H9 (cell line): ENCODE measurements at regions not wholly inside any gene's neighbourhood (a gene's known extent, or its start where the extent isn't known, plus 50 kb on each side); places are given as distances from the start of the nearest gene placed in this dataset.

Experiments used
- DNase-seq: peaks from one replicate; pipeline ENCODE4 v3.0.0-alpha.2; 2017
- H2AFZ ChIP-seq: one replicate; pipeline ENCODE4 v1.6.1; 2013; ENCODE audit warnings: mild to moderate bottlenecking, low read length, control low read depth, moderate library complexity
- H2AK5ac ChIP-seq: 2 replicates; pipeline ENCODE4 v1.6.1; 2013; ENCODE audit warnings: low read length, control low read depth, mixed read lengths; ENCODE audit not compliant: insufficient read length
- H2BK120ac ChIP-seq: one replicate; pipeline ENCODE4 v1.6.1; 2013; ENCODE audit warnings: low read depth, mild to moderate bottlenecking, low read length, control low read depth, inconsistent platforms; ENCODE audit not compliant: poor library complexity, severe bottlenecking
- H2BK12ac ChIP-seq: 2 replicates; pipeline ENCODE4 v1.6.1; 2013; ENCODE audit warnings: low read length, control low read depth, mixed read lengths, low read depth; ENCODE audit not compliant: insufficient read length
- H2BK15ac ChIP-seq: 2 replicates; pipeline ENCODE4 v1.6.1; 2013; ENCODE audit warnings: low read depth, low read length, control low read depth
- H2BK20ac ChIP-seq: one replicate; pipeline ENCODE4 v1.6.1; 2013; ENCODE audit warnings: low read depth, mild to moderate bottlenecking, low read length, control low read depth, inconsistent platforms; ENCODE audit not compliant: poor library complexity, severe bottlenecking
- H2BK5ac ChIP-seq: 2 replicates; pipeline ENCODE4 v1.6.1; 2013; ENCODE audit warnings: low read length, control low read depth, mixed read lengths; ENCODE audit not compliant: insufficient read length
- H3K14ac ChIP-seq: 2 replicates; pipeline ENCODE4 v1.6.1; 2013; ENCODE audit warnings: low read length, control low read depth; ENCODE audit not compliant: insufficient read depth
- H3K18ac ChIP-seq: 2 replicates; pipeline ENCODE4 v1.6.1; 2013; ENCODE audit warnings: low read depth, mild to moderate bottlenecking, mixed read lengths, low read length, control low read depth; ENCODE audit not compliant: insufficient read length
- H3K23ac ChIP-seq: 2 replicates; pipeline ENCODE4 v1.6.1; 2013; ENCODE audit warnings: low read length, control low read depth, mixed read lengths, low read depth; ENCODE audit not compliant: insufficient read length
- H3K23me2 ChIP-seq: 2 replicates; pipeline ENCODE4 v1.6.1; 2013; ENCODE audit warnings: low read depth, mild to moderate bottlenecking, mixed read lengths, low read length, control low read depth; ENCODE audit not compliant: insufficient read length, poor library complexity, severe bottlenecking
- H3K27ac ChIP-seq: 2 replicates; pipeline ENCODE4 v1.5.1; 2013; ENCODE audit warnings: low read length, control low read depth, mixed read lengths, low read depth; ENCODE audit not compliant: insufficient read length
- H3K27me3 ChIP-seq: 2 replicates; pipeline ENCODE4 v1.6.1; 2013; ENCODE audit warnings: low read length, control low read depth, inconsistent platforms; ENCODE audit not compliant: insufficient read depth
- H3K4ac ChIP-seq: 2 replicates; pipeline ENCODE4 v1.6.1; 2013; ENCODE audit warnings: low read depth, mild to moderate bottlenecking, control low read depth, inconsistent platforms, low read length, moderate library complexity
- H3K4me1 ChIP-seq: 2 replicates; pipeline ENCODE4 v1.6.1; 2013; ENCODE audit warnings: low read length, control low read depth, inconsistent platforms; ENCODE audit not compliant: insufficient read depth
- H3K4me2 ChIP-seq: 2 replicates; pipeline ENCODE4 v1.6.1; 2013; ENCODE audit warnings: low read length, control low read depth, mixed read lengths; ENCODE audit not compliant: insufficient read length, insufficient read depth
- H3K56ac ChIP-seq: 2 replicates; pipeline ENCODE4 v1.6.1; 2013; ENCODE audit warnings: low read depth, mild to moderate bottlenecking, mixed read lengths, low read length, control low read depth; ENCODE audit not compliant: insufficient read length
- H3K79me1 ChIP-seq: 2 replicates; pipeline ENCODE4 v1.6.1; 2013; ENCODE audit warnings: low read depth, mild to moderate bottlenecking, moderate library complexity, low read length, control low read depth, inconsistent platforms; ENCODE audit not compliant: insufficient read depth, poor library complexity, severe bottlenecking
- H3K79me2 ChIP-seq: 2 replicates; pipeline ENCODE4 v1.6.1; 2013; ENCODE audit warnings: low read length, control low read depth, inconsistent platforms; ENCODE audit not compliant: insufficient read depth
- H3K9ac ChIP-seq: 2 replicates; pipeline ENCODE4 v1.6.1; 2013; ENCODE audit warnings: low read length, control low read depth, mixed read lengths; ENCODE audit not compliant: insufficient read length; ENCODE audit errors: extremely low read depth
- H3K9me3 ChIP-seq: one replicate; pipeline ENCODE4 v1.6.1; 2013; ENCODE audit warnings: low read depth, low read length, inconsistent platforms; ENCODE audit not compliant: control insufficient read depth
- H3T11ph ChIP-seq: one replicate; pipeline ENCODE4 v1.6.1; 2013; ENCODE audit warnings: mild to moderate bottlenecking, low read length, control low read depth, inconsistent platforms
- H4K20me1 ChIP-seq: one replicate; pipeline ENCODE4 v1.6.1; 2013; ENCODE audit not compliant: control insufficient read depth, insufficient read length, insufficient read depth
- H4K5ac ChIP-seq: 2 replicates; pipeline ENCODE4 v1.6.1; 2013; ENCODE audit warnings: low read depth, mild to moderate bottlenecking, mixed read lengths, low read length, control low read depth; ENCODE audit not compliant: insufficient read length
- H4K8ac ChIP-seq: replicated peaks from 2 replicates; pipeline ENCODE4 v1.6.1; 2013; ENCODE audit warnings: low read length, control low read depth, mixed read lengths, low read depth; ENCODE audit not compliant: insufficient read length
- H4K91ac ChIP-seq: 2 replicates; pipeline ENCODE4 v1.6.1; 2013; ENCODE audit warnings: low read depth, mild to moderate bottlenecking, moderate library complexity, mixed read lengths, low read length, control low read depth; ENCODE audit not compliant: insufficient read length
- H3K27ac Mint-ChIP-seq, 3 experiments: 2 replicates in 2 of 3; 3 replicates in 1 of 3; pipeline ENCODE4 v1.8.0; 2020 to 2021; ENCODE audit warnings: mixed read lengths in 3 of 3, mild to moderate bottlenecking in 1 of 3, moderate library complexity in 1 of 3
- H3K27me3 Mint-ChIP-seq: 2 replicates; pipeline ENCODE4 v1.8.0; 2021; ENCODE audit warnings: low read depth, mild to moderate bottlenecking, moderate library complexity, mixed read lengths
- H3K36me3 Mint-ChIP-seq, 3 experiments: 2 replicates in 2 of 3; 3 replicates in 1 of 3; pipeline ENCODE4 v1.8.0; 2020 to 2021; ENCODE audit warnings: low read depth in 3 of 3, mixed read lengths in 3 of 3; ENCODE audit not compliant: insufficient read depth in 1 of 3
- H3K4me1 Mint-ChIP-seq, 2 experiments: 2 replicates each; pipeline ENCODE4 v1.8.0; 2020; ENCODE audit warnings: mixed read lengths in 2 of 2
- H3K4me3 Mint-ChIP-seq, 2 experiments: 2 replicates in 1 of 2; 3 replicates in 1 of 2; pipeline ENCODE4 v1.8.0; 2020 to 2021; ENCODE audit warnings: mild to moderate bottlenecking in 2 of 2, mixed read lengths in 2 of 2, moderate library complexity in 1 of 2
- H3K9me3 Mint-ChIP-seq, 2 experiments: 2 replicates in 1 of 2; 3 replicates in 1 of 2; pipeline ENCODE4 v1.8.0; 2020; ENCODE audit warnings: mild to moderate bottlenecking in 2 of 2, mixed read lengths in 2 of 2, moderate library complexity in 1 of 2
- CTCF ChIP-seq: fragments of 200-600 bp; sonication (generic); conservative IDR thresholded peaks from 3 replicates; pipeline ENCODE4 v1.8.0; 2021; ENCODE audit warnings: antibody characterized with exemption, mild to moderate bottlenecking
- WGBS: extraction: QIAGEN DNeasy Blood & Tissue Kit; methylation state at CpG from one replicate; pipeline ENCODE4 v1.1.7; 2013; ENCODE audit warnings: missing lambda C conversion rate, low lambda C conversion rate, mixed read lengths; ENCODE audit not compliant: insufficient read length; ENCODE audit errors: extremely low coverage; 5-methylcytosine and 5-hydroxymethylcytosine counted together

GRCh38 chr1:29679316-29679715, 443.0 kb downstream of the PTPRU start:
- Histone ChIP-seq H2BK20ac (no peak overlapping the region), H3K79me2 (no peaks in the 10 kb centered on the region), H3K4me1 (no peaks in the 10 kb centered on the region), H3K4me2 (no peak overlapping the region), H3K9ac (no peak overlapping the region), H4K20me1 (no peaks in the 10 kb centered on the region), H4K91ac (no peak overlapping the region), H3K23me2 (no peaks in the 10 kb centered on the region), H2AK5ac (no peak overlapping the region), H3K56ac (no peak overlapping the region), H3K9me3 (no peaks in the 10 kb centered on the region), H3K4ac (no peak overlapping the region), H3K18ac (no peak overlapping the region), H3K27me3 (no peaks in the 10 kb centered on the region), H2BK120ac (no peak overlapping the region), H2BK5ac (no peak overlapping the region), H2BK12ac (no peak overlapping the region), H3K14ac (no peak overlapping the region), H2AFZ (no peak overlapping the region), H4K5ac (no peak overlapping the region), H3K79me1 (no peaks in the 10 kb centered on the region), H3K27ac (no peak overlapping the region), H4K8ac (no peak overlapping the region), H3T11ph (no peak overlapping the region), H2BK15ac (no peak overlapping the region), H3K23ac (no peak overlapping the region)
- no CpG with 5 or more reads among the region's 5 CpGs for WGBS
- Mint-ChIP-seq H3K27me3 (peaks cover 1% of the 10 kb centered on the region), H3K27ac (no peak overlapping the region), H3K36me3 (no peaks in the 10 kb centered on the region; a peak in 2 of 7 replicates), H3K9me3 (peaks cover 0 to 3% of the 10 kb centered on the region in 2 experiments; a peak in 2 of 5 replicates), H3K4me1 (peaks cover 28 to 36% of the 10 kb centered on the region in 2 experiments), H3K4me3 (no peak overlapping the region)
- peak; percentile 8 for DNase-seq
- no peak for TF ChIP-seq CTCF
